Retina (tissue), 1 donor: ENCODE measurements at regions not wholly inside any gene's neighbourhood (a gene's known extent, or its start where the extent isn't known, plus 50 kb on each side); places are given as distances from the start of the nearest gene placed in this dataset.

Experiments
- DNase-seq: peaks from one replicate; pipeline ENCODE4 v3.0.0-alpha.2; 2016

DNA sequence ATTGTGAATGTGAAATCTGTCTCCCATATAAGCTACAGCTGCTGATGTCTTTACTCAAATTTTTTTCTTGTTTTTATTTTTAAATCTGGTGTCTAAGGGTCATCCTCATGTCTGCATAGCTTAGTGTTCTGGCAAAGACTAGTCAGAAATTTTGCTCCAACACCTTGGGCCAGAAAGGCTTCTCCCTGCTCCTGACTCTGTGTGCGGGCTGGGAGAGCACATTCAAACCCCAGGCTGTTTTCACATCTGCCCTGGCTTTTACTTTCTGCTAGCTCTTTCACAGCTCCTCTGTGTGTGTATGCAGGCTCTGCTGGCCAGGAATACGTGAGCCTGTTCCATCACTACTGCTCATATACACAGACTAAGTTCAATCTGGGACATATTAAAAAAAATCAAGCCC lies 102.9 kb upstream of the RIOK3 start:
- no peak for DNase-seq

DNA sequence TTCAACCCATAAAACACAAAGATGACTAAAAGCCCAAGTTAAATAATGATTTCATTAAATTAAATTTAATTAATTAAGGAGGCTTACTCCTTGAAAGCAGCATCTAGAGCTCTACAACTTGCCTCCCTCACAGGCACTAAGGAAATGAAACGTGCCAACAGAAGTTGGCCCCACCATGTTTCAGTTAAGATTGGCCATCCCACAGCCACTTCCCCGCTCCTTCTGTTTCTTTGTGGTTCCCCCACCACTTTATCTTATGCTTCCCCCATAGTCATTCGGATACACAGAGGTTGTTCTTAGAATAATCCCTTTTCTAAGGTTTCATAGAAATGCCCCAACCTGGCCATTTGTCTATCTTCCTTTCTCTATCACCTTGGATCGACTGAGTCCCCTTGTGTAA lies 101.6 kb upstream of the RIOK3 start:
- no peak for DNase-seq

GRCh38 chr18:23352042-23352441 lies 101.0 kb upstream of the RIOK3 start:
- DNase-seq, result no peak

DNA sequence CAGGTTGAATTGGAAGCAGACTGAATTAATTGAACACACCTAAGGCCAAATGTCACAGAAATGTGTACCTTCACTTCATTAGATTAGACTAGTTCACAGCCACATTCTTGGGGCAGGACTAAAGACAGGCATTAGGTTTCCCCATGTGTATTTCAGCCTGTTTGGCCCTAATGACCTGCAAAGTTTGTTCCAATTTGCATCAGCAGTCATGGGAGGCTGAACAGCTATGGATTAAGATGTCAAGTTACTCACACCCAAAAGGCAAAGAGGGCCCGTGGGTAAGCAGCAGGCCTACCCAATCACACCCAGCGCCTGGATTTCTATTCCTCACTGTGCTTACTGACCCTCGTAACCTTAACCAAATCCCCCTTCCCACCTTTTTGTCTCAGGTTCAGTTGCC lies 99.6 kb upstream of the RIOK3 start:
- no peak for DNase-seq

DNA sequence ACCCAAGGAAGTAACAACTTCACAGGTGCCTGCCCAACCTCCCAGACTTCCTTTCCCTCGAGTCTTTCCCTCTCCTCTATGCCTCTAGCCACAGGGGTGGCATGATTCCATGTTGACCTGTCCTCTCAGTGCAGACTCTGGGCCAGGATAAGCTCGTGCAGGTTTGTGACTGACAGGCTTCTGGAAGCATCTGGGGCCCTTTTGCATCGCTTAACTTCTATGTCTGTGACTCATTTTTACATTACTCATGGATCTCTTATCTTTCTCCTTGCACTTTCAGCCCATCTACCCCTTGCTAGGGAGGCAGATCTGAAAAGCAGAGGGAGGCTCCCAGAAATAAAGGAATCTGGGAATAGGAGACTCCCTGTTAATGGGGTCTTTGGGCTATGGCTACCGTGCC lies 98.5 kb upstream of the RIOK3 start:
- DNase-seq, result no peak

DNA sequence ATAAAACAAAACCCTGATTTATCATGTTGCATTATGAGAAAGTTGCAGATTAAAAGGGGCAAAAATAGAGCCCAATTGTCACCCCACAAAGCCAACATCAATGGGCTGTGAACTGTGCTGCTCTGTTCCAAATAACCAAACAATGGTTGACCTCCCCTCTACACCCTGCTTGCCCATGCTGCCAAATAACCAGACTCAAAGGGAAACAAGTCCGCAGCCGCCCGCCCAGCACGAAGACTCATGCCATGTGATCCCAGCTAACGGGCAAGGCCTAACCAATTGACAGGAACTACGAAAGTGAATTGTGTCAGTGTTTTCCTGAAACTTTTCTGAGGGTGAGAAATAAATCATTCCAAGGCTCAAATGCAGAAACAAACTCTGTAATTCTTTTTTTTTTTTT lies 97.9 kb upstream of the RIOK3 start:
- DNase-seq, result no peak

DNA sequence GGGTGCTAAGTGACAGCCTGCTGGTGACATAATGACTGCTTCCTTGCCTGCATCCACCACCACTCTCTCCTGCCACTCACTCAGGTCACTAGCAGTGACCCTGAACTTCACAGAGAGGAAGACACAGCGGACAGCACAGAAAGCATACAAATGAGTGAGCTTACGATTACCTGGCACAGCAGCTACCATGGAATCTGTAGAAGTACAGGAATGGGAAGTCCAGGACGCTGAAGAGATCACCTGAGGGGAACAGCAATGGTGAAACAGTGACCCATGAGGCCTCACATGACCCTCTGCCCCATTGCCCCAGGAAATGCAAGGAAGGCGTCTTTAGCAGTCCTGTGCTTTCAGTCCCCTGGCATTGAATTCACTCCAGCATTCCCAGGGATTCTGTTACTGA lies 96.7 kb upstream of the RIOK3 start:
- DNase-seq, result no peak

DNA sequence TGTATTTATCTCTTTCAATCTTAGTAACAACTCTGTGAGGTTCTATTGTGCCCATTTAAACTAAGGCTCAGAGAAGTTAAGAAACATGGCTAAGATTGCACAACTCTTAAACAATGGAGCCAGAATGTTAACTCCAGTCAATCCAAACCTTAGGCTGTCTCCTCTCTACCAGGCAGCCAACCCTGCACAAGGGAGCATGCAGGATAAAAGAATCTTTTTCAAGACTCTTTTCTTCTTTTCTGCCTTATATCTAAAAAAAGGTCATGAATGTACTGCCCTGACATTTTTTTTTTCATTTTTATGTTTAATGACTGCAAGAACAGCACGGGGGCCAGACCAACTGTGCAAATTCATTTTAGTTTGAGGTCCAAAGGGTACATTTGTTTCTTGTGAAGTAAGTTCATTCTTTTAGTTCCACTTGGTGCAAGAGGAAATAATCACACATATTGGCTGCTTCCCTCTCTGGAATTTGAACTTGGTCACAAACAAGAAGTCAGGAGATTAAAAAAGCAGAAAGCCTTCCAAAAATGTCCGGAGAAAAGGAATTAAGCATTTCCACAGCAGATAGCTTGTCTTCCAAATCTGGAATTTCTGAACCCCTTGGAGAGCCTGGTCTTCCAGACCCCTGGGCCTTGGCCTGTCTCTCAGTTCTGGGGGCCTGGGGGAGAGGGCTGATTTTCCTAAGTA lies 96.0 kb upstream of the RIOK3 start:
- DNase-seq, result no peak

GRCh38 chr18:23357996-23358594 lies 95.0 kb upstream of the RIOK3 start:
- no peak for DNase-seq

- DNase-seq, result no peak
These were observed 93.7 kb upstream of the RIOK3 start for GRCh38 chr18:23359421-23359820.

GRCh38 chr18:23363865-23364570 lies 89.1 kb upstream of the RIOK3 start:
- no peak for DNase-seq

GRCh38 chr18:23365602-23366001 lies 87.5 kb upstream of the RIOK3 start:
- DNase-seq, result no peak

DNA sequence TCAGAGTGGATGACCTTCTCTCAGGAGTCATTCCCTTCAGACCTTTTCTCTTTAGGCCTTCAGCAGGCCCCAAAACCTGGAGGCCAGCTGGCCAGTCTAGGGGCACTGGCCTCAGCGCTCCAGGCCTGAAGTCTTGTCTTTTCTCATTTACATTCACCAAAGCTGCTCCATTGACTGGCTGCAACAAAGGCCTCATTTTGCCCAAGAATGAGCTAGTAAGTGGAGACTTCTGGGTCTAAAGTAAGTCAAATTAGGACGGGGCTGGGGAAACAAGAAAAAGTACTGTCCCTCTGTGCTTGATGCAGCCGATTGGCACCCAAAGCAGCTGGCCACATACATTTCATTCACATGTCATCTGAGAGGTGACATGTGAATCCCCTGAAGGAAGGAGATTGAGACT lies 83.8 kb upstream of the RIOK3 start:
- no peak for DNase-seq

DNA sequence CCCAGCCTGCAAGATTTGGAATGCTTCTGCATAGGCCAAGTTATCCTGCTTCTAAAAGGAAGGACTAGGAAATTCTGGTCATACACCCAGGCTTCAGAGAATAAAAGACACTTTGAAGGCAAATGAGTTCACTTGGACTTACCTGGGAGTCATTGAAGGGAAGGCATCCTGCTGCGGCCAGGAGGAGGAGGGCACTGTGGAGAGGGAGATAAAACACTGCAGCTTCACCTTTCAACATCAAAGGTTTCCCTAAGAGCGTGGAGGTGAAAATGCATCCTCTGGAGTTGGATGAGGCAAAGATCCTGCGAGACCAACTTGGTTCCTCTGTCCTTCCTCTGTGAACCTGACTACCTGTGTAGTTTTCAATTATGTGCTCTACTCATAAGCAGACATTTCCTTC lies 79.5 kb upstream of the RIOK3 start:
- DNase-seq, result no peak

DNA sequence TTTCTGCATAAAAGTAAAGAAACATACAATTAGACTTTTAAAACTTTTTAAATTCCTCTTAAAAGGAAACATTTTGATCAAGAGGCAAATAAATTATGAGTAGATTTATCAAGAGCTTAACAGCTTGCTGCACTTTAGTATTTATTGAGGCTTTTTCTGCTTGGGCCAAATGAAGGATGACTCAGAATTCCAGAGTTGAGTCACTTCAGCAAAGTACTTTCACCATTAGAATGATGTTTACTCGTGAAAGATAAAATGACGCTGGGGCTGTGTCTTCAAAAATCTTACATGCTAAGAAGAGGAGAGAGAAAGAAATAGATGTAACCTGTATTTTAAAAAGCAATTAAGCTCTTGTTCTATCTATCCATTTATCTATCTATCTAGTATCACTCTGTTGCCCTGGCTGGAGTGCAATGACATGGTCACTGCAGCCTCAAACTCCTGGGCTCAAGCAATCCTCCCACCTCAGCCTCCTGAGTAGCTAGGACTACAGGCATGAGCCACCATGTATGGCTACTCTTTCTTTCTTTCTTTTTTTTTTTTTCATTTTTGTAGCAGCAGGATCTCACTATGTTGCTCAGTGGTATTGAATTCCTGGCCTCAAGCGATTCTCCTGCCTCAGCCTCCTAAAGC lies 75.3 kb upstream of the RIOK3 start:
- DNase-seq, result no peak

GRCh38 chr18:23378302-23378686 lies 74.8 kb upstream of the RIOK3 start:
- no peak for DNase-seq

DNA sequence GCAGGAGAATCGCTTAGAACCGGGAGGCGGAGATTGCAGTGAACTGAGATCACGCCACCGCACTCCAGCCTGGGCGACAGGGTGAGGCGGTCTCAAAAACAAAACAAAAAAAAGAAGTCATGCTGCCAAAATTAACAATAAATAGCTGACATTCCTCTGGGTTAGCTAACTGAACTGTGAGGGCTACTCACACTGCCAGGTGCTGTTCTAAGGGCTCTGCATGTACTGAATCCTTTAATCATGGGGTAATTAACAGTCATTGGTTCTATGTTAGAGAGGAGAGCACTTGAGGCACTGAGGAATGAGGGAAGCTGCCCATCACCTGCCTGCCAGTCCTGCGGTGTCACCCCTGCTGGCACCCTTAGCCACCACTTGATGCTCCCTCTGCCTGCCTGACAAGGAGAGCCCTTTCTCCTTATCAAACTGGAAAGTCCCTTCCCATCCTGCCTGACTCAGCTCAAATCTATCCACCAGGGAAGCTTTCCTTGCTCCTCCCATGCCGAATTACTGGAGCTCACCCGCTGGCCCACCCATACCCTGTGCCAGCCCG lies 73.0 kb upstream of the RIOK3 start:
- no peak for DNase-seq

DNA sequence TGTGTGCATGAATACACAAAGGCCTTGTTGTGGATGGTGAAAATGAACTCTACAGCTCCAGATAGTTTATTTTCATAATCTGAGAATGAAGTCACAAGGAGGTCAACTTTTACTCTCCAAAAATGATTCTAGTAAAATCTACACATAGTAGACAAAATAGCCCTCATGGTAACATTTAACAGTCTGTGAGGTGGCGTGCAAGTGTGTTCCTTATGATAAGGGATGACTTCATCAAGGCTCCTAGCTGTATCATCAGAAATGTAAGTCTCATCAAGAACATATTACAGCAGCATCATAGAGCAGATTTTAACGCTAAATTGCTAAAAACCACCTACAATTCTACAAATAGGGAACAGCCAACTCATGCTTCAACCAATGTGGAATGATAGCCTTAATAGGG lies 72.3 kb upstream of the RIOK3 start:
- no peak for DNase-seq

DNA sequence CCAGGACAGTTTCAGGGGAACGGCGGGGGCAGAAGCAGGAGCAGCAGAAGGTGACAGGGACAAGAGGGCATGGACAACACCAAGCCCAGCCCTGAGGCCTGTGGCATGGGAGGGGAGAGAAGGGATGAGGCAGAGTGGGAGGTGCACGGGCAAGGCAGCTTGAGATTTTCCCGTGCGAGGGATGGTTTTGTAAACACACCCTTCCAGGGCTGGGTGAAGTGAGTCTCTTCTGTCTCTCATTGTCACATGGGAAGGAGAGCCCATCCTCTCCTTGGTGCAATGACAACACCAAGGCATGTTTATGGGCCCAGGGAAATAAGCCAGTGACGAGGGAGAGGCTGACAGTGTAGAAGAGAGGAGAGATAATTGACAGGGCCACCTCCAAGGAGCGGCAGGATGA lies 69.6 kb upstream of the RIOK3 start:
- DNase-seq, result no peak

DNA sequence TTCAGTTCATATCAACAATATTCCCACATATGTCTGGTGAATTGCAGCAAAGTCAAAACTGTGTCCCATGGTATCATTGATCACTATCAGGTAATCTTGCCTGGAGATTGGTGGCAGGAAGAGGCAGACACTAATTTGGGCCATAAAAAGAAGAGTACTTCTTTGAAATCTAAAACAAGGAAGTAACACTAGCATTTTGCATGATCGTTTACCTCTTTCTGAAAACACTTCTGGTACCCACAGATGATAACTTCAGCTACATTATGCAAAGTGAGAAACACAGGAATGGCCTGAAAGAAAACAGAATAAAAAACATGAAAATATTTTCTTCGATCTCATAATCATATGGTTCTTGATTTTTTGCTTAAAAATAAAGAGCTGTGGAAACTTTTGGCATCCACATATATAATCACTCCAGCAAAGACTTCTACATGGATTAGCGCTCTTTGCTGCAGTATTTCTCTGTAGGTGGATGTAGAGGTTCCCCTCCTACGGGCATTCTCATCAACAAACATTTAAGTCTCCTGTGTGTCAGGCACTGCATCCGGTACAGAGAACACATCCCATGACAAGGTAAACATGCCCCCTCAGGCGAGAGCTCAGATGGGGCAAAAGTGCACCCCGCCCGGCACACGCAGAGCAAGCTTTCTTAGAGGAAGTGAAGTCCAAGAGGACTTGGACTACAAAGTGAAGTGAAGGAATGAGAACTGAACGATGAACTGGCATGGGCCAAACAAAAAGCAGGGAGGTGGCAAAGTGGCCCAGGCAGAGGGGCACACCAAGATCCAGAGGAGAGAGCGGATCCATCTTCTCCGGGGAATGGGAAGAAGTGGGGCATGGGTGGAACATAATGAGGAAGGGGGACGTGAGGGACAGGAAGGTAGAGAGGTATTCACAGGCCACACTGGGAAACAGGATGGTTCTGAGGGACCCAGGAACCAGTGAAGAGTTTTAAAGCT lies 68.0 kb upstream of the RIOK3 start:
- DNase-seq, result no peak

GRCh38 chr18:23386317-23386716 lies 66.8 kb upstream of the RIOK3 start:
- DNase-seq, result no peak

GRCh38 chr18:23387265-23387664 lies 65.8 kb upstream of the RIOK3 start:
- no peak for DNase-seq

DNA sequence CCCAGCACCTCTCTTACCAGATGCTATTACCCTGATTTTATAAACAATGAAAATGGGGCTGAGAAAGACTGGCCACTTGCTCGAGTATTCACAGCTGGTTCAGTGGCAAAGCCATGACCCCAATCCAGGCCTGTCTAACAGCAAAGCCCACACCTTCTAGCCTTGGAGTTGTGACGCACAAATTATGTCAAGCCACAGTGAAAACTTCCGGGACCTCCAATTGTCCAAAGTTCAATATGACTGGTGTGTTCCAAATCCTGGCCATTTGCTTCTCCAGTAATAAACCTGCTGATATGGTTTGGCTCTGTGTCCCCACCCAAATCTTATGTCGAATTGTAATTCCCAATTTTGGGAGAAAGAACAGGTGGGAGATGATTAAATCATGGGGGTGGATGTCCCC lies 64.7 kb upstream of the RIOK3 start:
- no peak for DNase-seq
